ENCODE measurements at regions not wholly inside any gene's neighbourhood (a gene's known extent, or its start where the extent isn't known, plus 50 kb on each side); places are given as distances from the start of the nearest gene placed in this dataset.
A peak's percentile ranks its signal among the peaks of the same experiment; 100 is the strongest.

DNA sequence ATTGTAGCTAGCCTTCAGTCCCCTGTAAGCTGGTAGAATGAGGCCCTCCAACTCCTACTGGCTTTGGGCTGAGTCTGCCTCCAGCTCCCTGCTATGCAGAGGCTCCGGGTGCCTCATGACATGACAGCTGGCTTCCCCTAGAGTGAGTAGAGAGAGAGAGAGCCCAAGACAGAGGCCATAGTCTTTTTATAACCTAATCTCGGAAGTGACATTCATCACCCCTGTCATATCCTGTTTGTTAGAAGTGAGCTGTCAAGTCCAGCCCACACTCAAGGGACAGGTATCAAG, 53.9 kb upstream of the CTBP2 start:
- Histone ChIP-seq H3K27ac (no peak overlapping the region), H3K9me3 (replicated peaks in 1 of 3) (no peaks in the 10 kb centered on the region), H3K4me1 (replicated peaks in 1 of 2) (no peaks in the 10 kb centered on the region), H3K36me3 (replicated peaks in 1 of 2) (no peaks in the 10 kb centered on the region), H3K4me3 (no peak overlapping the region), H3K27me3 (no peaks in the 10 kb centered on the region)
- no peak for DNase-seq
- intact Hi-C loops (cut with DNase I): no loop called here
- TF ChIP-seq CTCF (IDR thresholded peaks at IDR 0.05) (no peak), POLR2A (IDR thresholded peaks at IDR 0.05) (no peak)
- WGBS, 4 donors: 57 to 84% (median 65%) methylated on average over 2 of the region's 2 CpGs

GRCh38 chr10:125213541-125214282, 53.3 kb upstream of the CTBP2 start:
- no peaks in the 10 kb centered on the region for H3K27me3 ChIP-seq
- no peaks in the 10 kb centered on the region for H3K36me3 ChIP-seq (replicated peaks in 1 of 2)
- 58 to 67% (median 61%) methylated on average over 10 of the region's 10 CpGs for whole genome bisulfite sequencing, 4 donors
- no peaks in the 10 kb centered on the region for H3K4me1 ChIP-seq (replicated peaks in 1 of 2)
- DNase-seq: peak in 5 of 7 donors; percentile 35 to 66 (median 48)
- no peak overlapping the region for H3K27ac ChIP-seq
- no peaks in the 10 kb centered on the region for H3K9me3 ChIP-seq (replicated peaks in 1 of 3)
- intact Hi-C loops (cut with DNase I): no loop called here
- no peak overlapping the region for H3K4me3 ChIP-seq
- TF ChIP-seq POLR2A (IDR thresholded peaks at IDR 0.05): no peak

DNA sequence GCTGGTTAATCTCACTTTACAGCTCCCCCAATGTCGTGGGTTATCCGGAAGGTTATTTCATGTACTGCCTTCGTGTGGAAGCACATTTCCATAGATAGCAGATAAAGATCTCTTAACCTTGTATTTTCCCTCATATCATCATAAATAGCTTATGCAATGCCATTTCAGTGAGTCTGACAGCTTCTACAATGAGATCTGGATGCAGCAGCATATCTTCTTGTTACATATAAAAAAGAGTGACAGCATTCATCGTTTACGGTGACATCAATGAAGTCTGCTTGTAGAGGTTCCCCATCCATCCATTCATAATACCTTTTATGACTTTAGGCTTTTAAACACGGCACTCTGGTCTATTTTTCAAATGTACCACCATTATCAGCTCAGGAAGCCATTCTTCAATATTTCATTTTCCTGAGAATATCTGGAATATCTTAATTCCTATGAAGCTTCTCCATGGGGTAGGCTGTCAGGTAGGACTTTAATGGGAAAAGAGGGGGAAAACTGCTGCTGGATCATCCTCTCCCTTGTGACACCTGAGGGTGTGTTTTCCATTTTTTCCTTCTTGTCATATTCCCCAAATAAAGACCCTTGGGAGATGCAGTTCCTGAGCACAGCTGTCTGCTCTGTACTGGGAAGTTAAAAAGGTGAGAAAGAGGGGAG, 51.9 kb upstream of the CTBP2 start:
- no peaks in the 10 kb centered on the region for H3K9me3 ChIP-seq (replicated peaks in 1 of 3)
- DNase-seq: no peak
- H3K27ac ChIP-seq: no peak overlapping the region
- no peaks in the 10 kb centered on the region for H3K4me1 ChIP-seq (replicated peaks in 1 of 2)
- TF ChIP-seq POLR2A (IDR thresholded peaks at IDR 0.05): no peak
- no peak for TF ChIP-seq CTCF (IDR thresholded peaks at IDR 0.05)
- intact Hi-C loops (cut with DNase I): no loop called here
- no peaks in the 10 kb centered on the region for H3K27me3 ChIP-seq
- H3K4me3 ChIP-seq: no peak overlapping the region
- no peaks in the 10 kb centered on the region for H3K36me3 ChIP-seq (replicated peaks in 1 of 2)
- WGBS, 4 donors: 67 to 85% (median 78%) methylated on average over 6 of the region's 6 CpGs

Small RNA genes in the stretch of these regions (small RNA-seq; reads per million reads assigned to genes)
- 0 reads per million in 2 donors for gene RPS27P18

Measured in adrenal gland (tissue), 9 donors.